AG10803 (cell line): ENCODE measurements at regions not wholly inside any gene's neighbourhood (a gene's known extent, or its start where the extent isn't known, plus 50 kb on each side); places are given as distances from the start of the nearest gene placed in this dataset.
A peak's percentile ranks its signal among the peaks of the same experiment; 100 is the strongest.

Source experiments
- DNase-seq: peaks from one replicate; pipeline ENCODE4 v3.0.0; 2010; ENCODE audit warnings: low read depth
- H3K4me3 ChIP-seq: 2 replicates; pipeline ENCODE4 v1.5.1; 2011; ENCODE audit warnings: mild to moderate bottlenecking, low read length, control low read depth
- CTCF ChIP-seq: conservative IDR thresholded peaks from 2 replicates; pipeline ENCODE4 v1.5.1; 2011; ENCODE audit warnings: mild to moderate bottlenecking, low read length, control low read depth, inconsistent platforms

DNA sequence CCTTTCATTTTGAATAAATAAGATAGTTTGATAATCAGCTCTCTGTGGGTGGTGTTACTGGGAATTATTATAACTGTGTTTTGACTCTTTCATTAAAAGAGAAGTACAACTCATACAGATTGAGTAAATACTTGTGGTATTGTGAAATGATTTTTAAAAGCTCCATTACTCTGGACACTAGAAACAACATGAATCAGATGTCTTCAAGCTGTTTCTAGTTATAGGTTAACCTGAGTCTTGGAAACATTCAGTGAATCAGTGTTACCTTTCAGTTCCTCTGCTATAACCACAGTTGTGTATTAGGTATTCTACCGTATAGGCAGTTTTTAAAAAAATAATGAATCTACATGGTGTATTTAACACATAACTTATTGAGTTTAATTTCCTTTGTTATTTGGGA is 128.4 kb upstream of the SSTR1 start:
- no peak for TF ChIP-seq CTCF
- peak; percentile 64 for DNase-seq
- no peak overlapping the region for H3K4me3 ChIP-seq

- DNase-seq = no peak
- TF ChIP-seq CTCF = no peak
- H3K4me3 ChIP-seq = no peak overlapping the region
Measured at GRCh38 chr14:38079886-38080285, 127.8 kb upstream of the SSTR1 start.

DNA sequence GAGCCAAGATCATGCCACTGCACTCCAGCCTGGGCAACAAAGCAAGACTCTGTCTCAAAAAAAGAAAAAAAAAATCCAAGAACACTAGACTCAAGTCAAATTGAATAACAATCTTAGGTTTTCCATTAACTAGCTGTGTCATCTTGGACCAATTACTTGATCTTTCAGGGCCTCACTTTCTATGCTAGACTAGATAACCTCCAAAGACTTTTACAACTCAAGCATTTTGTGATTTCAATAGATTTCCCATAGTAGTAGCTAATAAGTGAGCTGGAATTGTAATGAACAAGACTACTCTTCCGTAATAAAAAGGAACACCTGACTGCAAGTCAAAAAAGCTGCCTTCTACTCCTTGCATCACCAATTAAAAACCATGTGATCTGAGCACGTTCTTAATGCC is 127.0 kb upstream of the SSTR1 start:
- no peak for DNase-seq
- no peak for TF ChIP-seq CTCF

DNA sequence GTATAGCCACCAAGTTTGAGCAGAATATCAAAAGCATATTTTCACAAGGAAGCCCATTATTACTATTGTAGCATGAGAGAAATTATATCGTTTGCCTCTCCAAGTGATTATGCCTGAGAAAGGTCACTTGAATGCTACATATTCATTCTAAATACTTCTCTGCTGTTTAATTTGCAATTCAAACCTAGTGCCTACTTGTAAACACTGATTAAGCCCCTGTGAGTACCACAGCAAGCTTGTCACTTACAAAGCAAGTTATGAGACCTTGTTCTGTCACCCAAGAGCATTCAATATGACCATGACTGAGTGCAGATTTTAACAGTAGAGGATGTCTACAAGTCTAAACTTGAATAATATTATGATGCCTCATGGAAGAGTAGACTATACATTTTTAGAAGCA is 124.7 kb upstream of the SSTR1 start:
- DNase-seq = no peak
- no peak overlapping the region for H3K4me3 ChIP-seq
- TF ChIP-seq CTCF = no peak

More for the DNA sequence above, 127.0 kb upstream of the SSTR1 start:
- H3K4me3 ChIP-seq = no peak overlapping the region

DNA sequence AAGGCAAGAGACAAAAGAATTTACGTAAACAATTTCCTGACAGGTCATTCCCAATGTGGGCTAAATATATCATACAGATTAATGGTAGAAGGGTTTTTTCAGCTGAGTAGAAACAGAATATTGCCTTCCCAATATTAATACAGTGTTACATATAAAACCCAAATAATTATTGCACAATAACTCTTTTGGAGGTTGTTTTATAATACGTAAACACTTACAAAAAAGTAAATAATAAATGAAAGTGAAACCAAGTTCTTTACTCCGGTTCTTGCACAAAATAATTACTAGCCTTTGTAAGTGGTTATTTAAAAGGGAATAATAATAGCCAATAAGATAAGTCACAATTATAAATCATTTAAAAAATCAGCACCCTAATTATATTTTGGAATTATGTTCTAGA is 118.6 kb upstream of the SSTR1 start:
- no peak for TF ChIP-seq CTCF
- DNase-seq = no peak
- peak overlapping the region; percentile 36 for H3K4me3 ChIP-seq

DNA sequence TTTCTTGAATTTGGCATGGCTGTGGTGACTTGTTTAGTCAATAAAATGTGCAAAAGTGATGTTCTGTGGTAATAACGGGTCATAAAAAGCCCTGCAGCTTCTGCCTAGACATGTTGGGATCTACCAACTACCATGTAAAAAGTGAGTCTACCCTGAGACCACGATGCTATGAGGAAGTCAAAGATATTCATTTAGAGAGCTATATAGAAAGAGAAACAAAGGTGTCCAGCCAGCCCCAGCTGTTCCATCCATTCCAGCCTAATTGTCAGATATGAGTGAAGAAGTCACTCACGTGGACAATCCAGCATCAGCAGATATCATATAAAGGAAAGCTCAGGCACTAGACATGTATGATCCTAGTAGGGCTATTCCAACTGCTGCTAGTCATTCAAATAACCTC is 117.2 kb upstream of the SSTR1 start:
- DNase-seq = no peak
- H3K4me3 ChIP-seq = no peak overlapping the region
- TF ChIP-seq CTCF = no peak

- no peak for TF ChIP-seq CTCF
- DNase-seq = peak; percentile 94
- H3K4me3 ChIP-seq = no peak overlapping the region
Measured at GRCh38 chr14:38098074-38098836, 109.4 kb upstream of the SSTR1 start.
